ENCODE measurements at regions not wholly inside any gene's neighbourhood (a gene's known extent, or its start where the extent isn't known, plus 50 kb on each side); places are given as distances from the start of the nearest gene placed in this dataset.
"Not testable (repeated sequence)": the region's sequence is repeated elsewhere in the genome, so short reads cannot be mapped to it uniquely, and the experiment has no call there.

DNA sequence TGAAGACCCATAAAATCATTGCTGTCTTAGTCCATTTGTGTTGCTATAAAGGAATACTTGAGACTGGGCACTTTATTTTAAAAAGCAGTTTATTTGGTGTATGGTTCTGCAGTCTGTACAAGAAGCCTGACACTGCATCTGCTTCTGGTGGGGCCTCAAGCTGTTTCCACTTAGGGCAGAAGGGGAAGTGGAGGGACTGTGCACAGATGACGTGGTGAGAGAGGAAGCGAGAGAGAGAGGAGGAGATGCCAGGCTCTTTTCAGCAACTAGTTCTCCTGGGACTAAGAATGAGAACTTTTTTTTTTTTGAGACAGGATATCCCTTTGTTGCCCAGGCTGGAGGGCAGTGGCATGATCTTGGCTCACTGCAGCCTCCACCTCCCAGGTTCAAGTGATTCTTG is 171.9 kb downstream of the NPIPA7 start:
- TF ChIP-seq, protein P1, sequence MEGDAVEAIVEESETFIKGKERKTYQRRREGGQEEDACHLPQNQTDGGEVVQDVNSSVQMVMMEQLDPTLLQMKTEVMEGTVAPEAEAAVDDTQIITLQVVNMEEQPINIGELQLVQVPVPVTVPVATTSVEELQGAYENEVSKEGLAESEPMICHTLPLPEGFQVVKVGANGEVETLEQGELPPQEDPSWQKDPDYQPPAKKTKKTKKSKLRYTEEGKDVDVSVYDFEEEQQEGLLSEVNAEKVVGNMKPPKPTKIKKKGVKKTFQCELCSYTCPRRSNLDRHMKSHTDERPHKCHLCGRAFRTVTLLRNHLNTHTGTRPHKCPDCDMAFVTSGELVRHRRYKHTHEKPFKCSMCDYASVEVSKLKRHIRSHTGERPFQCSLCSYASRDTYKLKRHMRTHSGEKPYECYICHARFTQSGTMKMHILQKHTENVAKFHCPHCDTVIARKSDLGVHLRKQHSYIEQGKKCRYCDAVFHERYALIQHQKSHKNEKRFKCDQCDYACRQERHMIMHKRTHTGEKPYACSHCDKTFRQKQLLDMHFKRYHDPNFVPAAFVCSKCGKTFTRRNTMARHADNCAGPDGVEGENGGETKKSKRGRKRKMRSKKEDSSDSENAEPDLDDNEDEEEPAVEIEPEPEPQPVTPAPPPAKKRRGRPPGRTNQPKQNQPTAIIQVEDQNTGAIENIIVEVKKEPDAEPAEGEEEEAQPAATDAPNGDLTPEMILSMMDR (IDR thresholded peaks at IDR 0.05), result not testable (repeated sequence)
- TF ChIP-seq ZFX (IDR thresholded peaks at IDR 0.05; ENCODE audit: borderline replicate concordance), result not testable (repeated sequence)
